Activated CD8-positive, alpha-beta T cell treated with anti-CD3 and anti-CD28 coated beads for 36 hours (primary cell): ENCODE measurements at regions not wholly inside any gene's neighbourhood (a gene's known extent, or its start where the extent isn't known, plus 50 kb on each side); places are given as distances from the start of the nearest gene placed in this dataset.

ENCODE experiments used
- ATAC-seq: fragments of 200-7000 bp; cut with Tn5 transposase; one replicate; pipeline ENCODE4 v1.10.0; 2021; ENCODE audit warnings: mild to moderate bottlenecking, moderate library complexity
- CTCF ChIA-PET: fragments of 350-600 bp; sonication (Branson Sonifier 250); formaldehyde crosslinking; loops from one replicate; lab custom pipeline; 2021; ENCODE audit warnings: antibody characterized with exemption; lab: Charles Lee
- POLR2A ChIA-PET: fragments of 350-600 bp; sonication (Branson Sonifier 250); formaldehyde crosslinking; loops from one replicate; lab custom pipeline; 2021; ENCODE audit warnings: antibody characterized with exemption; lab: Charles Lee
- DNase-seq: peaks from one replicate; pipeline ENCODE4 v3.0.0-alpha.2; 2020
- H3K27ac Mint-ChIP-seq: one replicate; pipeline ENCODE4 v1.8.0; 2021; ENCODE audit warnings: mild to moderate bottlenecking, mixed read lengths
- H3K27me3 Mint-ChIP-seq: one replicate; pipeline ENCODE4 v1.8.0; 2021; ENCODE audit warnings: mixed read lengths
- H3K36me3 Mint-ChIP-seq: one replicate; pipeline ENCODE4 v1.8.0; 2021; ENCODE audit warnings: low read depth, mixed read lengths
- H3K4me1 Mint-ChIP-seq: one replicate; pipeline ENCODE4 v1.8.0; 2021; ENCODE audit warnings: low read depth, mixed read lengths
- H3K4me3 Mint-ChIP-seq: one replicate; pipeline ENCODE4 v1.8.0; 2021; ENCODE audit warnings: mild to moderate bottlenecking, moderate library complexity, mixed read lengths
- H3K9me3 Mint-ChIP-seq: one replicate; pipeline ENCODE4 v1.8.0; 2021; ENCODE audit warnings: mixed read lengths
- CTCF ChIP-seq: fragments of 200-600 bp; IDR thresholded peaks from one replicate; pipeline ENCODE4 v1.8.0; 2022; ENCODE audit warnings: antibody characterized with exemption, mild to moderate bottlenecking
- intact Hi-C: fragments of 100-400 bp; cut with micrococcal nuclease; formaldehyde crosslinking; loops from one replicate; pipeline ENCODE4 v1.10.0; 2022

DNA sequence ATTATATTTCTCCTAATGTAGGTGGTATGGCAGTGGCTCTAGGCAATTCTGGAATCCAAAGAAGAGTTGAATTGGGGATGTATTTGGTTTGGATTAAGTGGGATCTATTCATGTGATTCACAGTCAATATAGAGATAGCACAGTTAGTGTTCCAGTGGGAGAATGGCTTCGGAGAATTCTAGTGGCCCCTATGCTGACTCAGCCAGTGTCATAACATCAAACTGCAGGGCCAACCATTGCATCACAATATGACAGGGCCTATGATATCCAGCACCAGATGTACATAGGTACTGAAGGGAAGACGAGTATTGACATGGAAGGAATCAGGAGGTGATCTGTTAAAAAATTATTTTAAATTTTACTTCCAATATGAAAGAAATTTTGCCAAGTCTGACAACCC is 302.8 kb upstream of the UBE2E2 start:
- H3K4me3 Mint-ChIP-seq, result no peak overlapping the region
- TF ChIP-seq CTCF, result no peak

GRCh38 chr3:22901684-22902083 is 301.4 kb upstream of the UBE2E2 start:
- Mint-ChIP-seq H3K36me3 (no peaks in the 10 kb centered on the region), H3K4me1 (no peaks in the 10 kb centered on the region), H3K27me3 (no peaks in the 10 kb centered on the region), H3K9me3 (no peaks in the 10 kb centered on the region), H3K4me3 (no peak overlapping the region), H3K27ac (no peak overlapping the region)
- POLR2A ChIA-PET, result no interaction called here
- no peak for DNase-seq
- CTCF ChIA-PET, result no interaction called here
- TF ChIP-seq CTCF, result no peak
- intact Hi-C loops, result no loop called here
- ATAC-seq, result no peak

More for the DNA sequence above, 302.8 kb upstream of the UBE2E2 start:
- DNase-seq (no peak), ATAC-seq (no peak)
- ChIA-PET POLR2A (no interaction called here), CTCF (no interaction called here)
- Mint-ChIP-seq H3K27ac (no peak overlapping the region), H3K4me1 (no peaks in the 10 kb centered on the region), H3K36me3 (no peaks in the 10 kb centered on the region), H3K9me3 (no peaks in the 10 kb centered on the region), H3K27me3 (no peaks in the 10 kb centered on the region)
- intact Hi-C loops, result no loop called here

DNA sequence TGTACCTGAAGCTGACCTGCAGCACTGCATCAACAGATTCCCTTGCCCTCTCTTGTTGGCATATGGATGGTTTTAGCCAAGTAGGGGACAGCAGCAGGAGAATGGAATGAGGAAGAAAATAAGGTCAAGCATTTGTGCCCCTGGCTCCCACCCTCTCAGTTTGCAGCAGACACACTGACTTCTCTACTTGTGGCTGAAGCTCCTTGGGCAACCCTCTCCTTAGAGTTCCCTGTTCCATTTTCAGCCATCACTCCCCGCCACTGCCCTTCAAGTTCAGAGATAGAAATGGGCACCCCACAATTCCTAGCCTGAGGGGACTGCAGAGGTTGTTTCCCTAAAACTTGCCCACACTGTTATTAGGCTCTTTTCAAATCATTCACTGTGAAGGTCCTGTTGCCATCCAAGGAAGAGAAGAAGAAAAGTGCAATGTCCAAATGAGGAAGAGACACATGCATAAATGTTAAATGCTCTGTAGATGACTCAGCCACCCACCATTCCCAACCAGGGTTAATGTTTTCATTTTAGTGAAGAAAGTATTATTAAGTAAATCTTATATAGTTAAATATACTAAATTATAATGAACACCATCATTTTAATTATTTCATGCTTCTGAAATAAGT is 295.9 kb upstream of the UBE2E2 start:
- intact Hi-C loops, result no loop called here
- ATAC-seq, result no peak
- CTCF ChIA-PET, result no interaction called here

GRCh38 chr3:22907796-22908195 is 295.3 kb upstream of the UBE2E2 start:
- no peak for DNase-seq
- Mint-ChIP-seq H3K27me3 (no peaks in the 10 kb centered on the region), H3K27ac (no peak overlapping the region), H3K4me3 (no peak overlapping the region), H3K9me3 (no peaks in the 10 kb centered on the region), H3K36me3 (no peaks in the 10 kb centered on the region), H3K4me1 (no peaks in the 10 kb centered on the region)
- ATAC-seq, result no peak
- intact Hi-C loops, result no loop called here
- no peak for TF ChIP-seq CTCF
- ChIA-PET POLR2A (no interaction called here), CTCF (no interaction called here)

More for the DNA sequence above, 295.9 kb upstream of the UBE2E2 start:
- no peaks in the 10 kb centered on the region for H3K4me1 Mint-ChIP-seq
- no peaks in the 10 kb centered on the region for H3K27me3 Mint-ChIP-seq
- TF ChIP-seq CTCF, result no peak
- POLR2A ChIA-PET, result interaction anchor here (0.6 kb wide), 1 partner anchor 1510 kb away, joined by 3 read pairs; no protein-coding TSS in a partner anchor
- H3K9me3 Mint-ChIP-seq, result no peaks in the 10 kb centered on the region
- no peaks in the 10 kb centered on the region for H3K36me3 Mint-ChIP-seq
- DNase-seq, result no peak
- H3K27ac Mint-ChIP-seq, result no peak overlapping the region
- no peak overlapping the region for H3K4me3 Mint-ChIP-seq

DNA sequence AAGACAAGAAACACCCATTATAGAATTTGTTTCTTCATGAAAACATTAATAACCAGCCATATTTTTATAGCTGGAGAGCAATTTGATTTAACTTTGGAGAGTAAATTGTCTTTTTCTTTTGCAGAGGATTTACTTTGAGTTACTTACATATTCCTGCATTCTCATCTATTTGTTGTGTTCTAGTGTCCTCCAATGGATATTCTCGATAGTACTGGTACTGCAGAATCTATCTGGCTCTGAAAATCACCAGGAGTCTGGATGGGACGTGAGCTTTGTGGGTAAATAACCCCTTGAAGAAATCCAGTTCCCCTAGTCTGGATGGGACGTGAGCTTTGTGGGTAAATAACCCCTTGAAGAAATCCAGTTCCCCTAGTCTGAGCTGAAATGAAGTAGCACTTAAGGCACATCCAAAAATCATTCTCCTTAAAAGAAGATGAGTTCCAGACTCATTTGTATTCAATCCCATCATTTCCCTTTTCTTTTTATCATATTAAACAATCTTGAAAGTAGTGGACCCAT is 294.1 kb upstream of the UBE2E2 start:
- Mint-ChIP-seq H3K27me3 (no peaks in the 10 kb centered on the region), H3K27ac (no peak overlapping the region), H3K9me3 (no peaks in the 10 kb centered on the region), H3K4me3 (no peak overlapping the region), H3K4me1 (no peaks in the 10 kb centered on the region), H3K36me3 (no peaks in the 10 kb centered on the region)
- ATAC-seq (no peak), DNase-seq (no peak)
- ChIA-PET CTCF (interaction anchor here (0.6 kb wide), 1 partner anchor 77 kb away, joined by 3 read pairs; no protein-coding TSS in a partner anchor), POLR2A (no interaction called here)
- no peak for TF ChIP-seq CTCF
- intact Hi-C loops, result no loop called here
